Muscle layer of duodenum (tissue), 2 donors: ENCODE measurements at regions not wholly inside any gene's neighbourhood (a gene's known extent, or its start where the extent isn't known, plus 50 kb on each side); places are given as distances from the start of the nearest gene placed in this dataset.
"Not testable (repeated sequence)": the region's sequence is repeated elsewhere in the genome, so short reads cannot be mapped to it uniquely, and the experiment has no call there.

Source experiments
- H3K27ac ChIP-seq: one replicate; pipeline ENCODE4 v1.7.0; 2013; ENCODE audit warnings: mild to moderate bottlenecking, low read length
- H3K27me3 ChIP-seq: one replicate; pipeline ENCODE4 v1.7.0; 2013; ENCODE audit warnings: low read depth, mild to moderate bottlenecking, control low read depth, low read length
- H3K36me3 ChIP-seq, 2 donors: one replicate each; pipeline ENCODE4 v1.7.0; 2013; ENCODE audit warnings: low read length in 2 of 2, control low read depth in 1 of 2, mild to moderate bottlenecking in 1 of 2; ENCODE audit not compliant: insufficient read depth in 2 of 2, control insufficient read depth in 1 of 2
- H3K4me1 ChIP-seq, 2 donors: one replicate each; pipeline ENCODE4 v1.7.0; 2013; ENCODE audit warnings: low read length in 2 of 2, mild to moderate bottlenecking in 2 of 2, control low read depth in 1 of 2, moderate library complexity in 1 of 2; ENCODE audit not compliant: insufficient read depth in 2 of 2, control insufficient read depth in 1 of 2
- H3K4me3 ChIP-seq, 2 donors: one replicate each; pipeline ENCODE4 v1.7.0; 2013; ENCODE audit warnings: low read length in 2 of 2, low read depth in 1 of 2, mild to moderate bottlenecking in 1 of 2
- H3K9me3 ChIP-seq, 2 donors: one replicate each; pipeline ENCODE4 v1.7.0; 2013; ENCODE audit warnings: low read length in 2 of 2, control low read depth in 1 of 2, mild to moderate bottlenecking in 1 of 2; ENCODE audit not compliant: control insufficient read depth in 1 of 2
- donor health status: healthy.

DNA sequence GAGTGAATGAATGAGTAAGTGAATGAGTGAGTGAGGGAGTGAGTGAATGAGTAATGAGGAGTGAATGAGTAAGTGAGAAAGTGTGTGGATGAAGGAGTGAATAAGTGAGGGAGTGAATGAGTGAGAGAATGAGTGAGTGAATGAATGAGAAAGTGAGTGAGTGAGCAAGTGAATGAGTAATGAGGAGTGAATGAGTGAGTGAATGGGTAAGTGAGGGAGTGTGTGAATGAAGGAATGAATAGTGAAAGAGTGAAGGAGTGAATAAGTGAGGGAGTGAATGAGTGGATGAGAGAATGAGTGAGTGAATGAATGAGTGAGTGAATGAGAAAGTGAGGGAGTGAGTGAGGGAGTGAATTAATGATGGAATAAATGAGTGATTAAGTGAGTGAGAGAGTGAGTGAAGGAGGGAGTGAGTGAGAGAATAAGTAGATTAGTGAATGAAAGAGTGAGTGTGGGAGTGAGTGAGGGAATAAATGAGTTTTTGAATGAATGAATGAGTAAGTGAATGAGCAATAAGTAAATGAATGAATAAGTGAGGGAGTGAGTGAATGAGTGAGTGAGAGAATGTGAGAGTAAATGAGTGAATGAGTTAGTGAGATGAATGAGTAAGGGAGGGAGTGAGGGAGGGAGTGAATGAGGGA is 364.5 kb downstream of the ADGRD1 start:
- Histone ChIP-seq H3K4me1 (no peaks in the 10 kb centered on the region), H3K27ac (no peak overlapping the region), H3K36me3 (no peaks in the 10 kb centered on the region), H3K4me3 (no peak overlapping the region), H3K9me3 (no peaks in the 10 kb centered on the region), H3K27me3 (no peaks in the 10 kb centered on the region)

DNA sequence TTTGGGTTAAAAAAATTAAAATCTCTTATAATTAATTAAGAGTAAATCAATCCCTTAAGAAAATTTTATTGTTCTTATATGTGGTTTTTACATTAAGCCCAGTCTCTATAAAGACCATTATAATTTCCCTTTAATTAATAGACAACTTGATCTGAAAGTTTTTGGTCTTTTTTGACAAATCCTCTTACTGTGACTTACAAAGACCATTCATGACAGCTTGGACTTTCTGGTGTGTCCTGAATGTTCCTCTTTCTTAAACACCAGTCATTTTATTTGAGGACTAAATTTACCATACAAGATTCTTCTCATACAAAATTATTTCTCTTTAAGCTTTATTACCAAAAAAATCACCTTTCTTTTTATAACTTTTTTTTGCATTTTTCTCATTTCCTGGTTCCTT is 368.3 kb downstream of the ADGRD1 start:
- H3K27ac ChIP-seq = no peak overlapping the region
- H3K9me3 ChIP-seq = no peaks in the 10 kb centered on the region
- H3K4me3 ChIP-seq = no peak overlapping the region
- H3K27me3 ChIP-seq = no peaks in the 10 kb centered on the region
- no peaks in the 10 kb centered on the region for H3K4me1 ChIP-seq
- no peaks in the 10 kb centered on the region for H3K36me3 ChIP-seq

DNA sequence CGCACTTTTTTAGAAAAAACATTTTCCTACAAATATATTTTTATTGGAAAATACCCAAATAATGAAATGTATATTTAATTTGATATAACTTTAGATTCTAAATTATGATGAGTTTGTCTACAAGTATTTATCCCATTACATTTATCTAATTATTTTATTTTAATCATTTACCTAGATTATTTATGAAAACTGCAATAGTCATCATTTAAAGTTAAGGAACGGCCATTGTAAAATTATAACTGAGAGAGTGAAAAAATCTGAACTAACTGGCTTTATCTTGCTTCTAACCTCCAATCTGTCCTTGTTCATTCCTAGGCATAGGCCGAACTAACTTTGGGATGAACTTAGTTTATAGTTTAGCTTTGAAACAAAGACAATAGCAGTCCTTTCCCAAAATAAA is 368.8 kb downstream of the ADGRD1 start:
- not testable (repeated sequence) for H3K27me3 ChIP-seq, H3K4me3 ChIP-seq, H3K36me3 ChIP-seq, H3K9me3 ChIP-seq, H3K4me1 ChIP-seq, H3K27ac ChIP-seq

DNA sequence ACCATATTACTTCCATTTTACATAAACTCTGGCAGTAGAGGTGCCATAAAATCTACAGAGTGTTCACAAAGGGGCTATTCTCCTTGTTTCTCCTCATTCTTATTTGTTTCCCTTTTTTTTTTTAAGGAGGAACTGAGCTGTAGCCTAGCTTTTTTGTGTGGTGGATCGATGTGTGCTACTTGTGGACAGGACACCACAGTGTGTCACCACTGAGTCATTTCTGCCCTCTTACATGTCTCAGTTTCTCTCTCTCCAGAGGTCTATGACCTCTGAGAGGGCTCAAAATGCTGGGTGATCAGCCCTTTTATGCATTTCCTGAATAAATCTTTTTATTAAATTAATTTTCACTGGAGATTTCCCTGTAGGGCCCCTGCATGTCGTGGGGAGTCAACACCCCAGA is 370.2 kb downstream of the ADGRD1 start:
- H3K4me3 ChIP-seq = no peak overlapping the region
- H3K27me3 ChIP-seq = no peaks in the 10 kb centered on the region
- no peaks in the 10 kb centered on the region for H3K4me1 ChIP-seq
- H3K27ac ChIP-seq = no peak overlapping the region
- no peaks in the 10 kb centered on the region for H3K36me3 ChIP-seq
- H3K9me3 ChIP-seq = no peaks in the 10 kb centered on the region

DNA sequence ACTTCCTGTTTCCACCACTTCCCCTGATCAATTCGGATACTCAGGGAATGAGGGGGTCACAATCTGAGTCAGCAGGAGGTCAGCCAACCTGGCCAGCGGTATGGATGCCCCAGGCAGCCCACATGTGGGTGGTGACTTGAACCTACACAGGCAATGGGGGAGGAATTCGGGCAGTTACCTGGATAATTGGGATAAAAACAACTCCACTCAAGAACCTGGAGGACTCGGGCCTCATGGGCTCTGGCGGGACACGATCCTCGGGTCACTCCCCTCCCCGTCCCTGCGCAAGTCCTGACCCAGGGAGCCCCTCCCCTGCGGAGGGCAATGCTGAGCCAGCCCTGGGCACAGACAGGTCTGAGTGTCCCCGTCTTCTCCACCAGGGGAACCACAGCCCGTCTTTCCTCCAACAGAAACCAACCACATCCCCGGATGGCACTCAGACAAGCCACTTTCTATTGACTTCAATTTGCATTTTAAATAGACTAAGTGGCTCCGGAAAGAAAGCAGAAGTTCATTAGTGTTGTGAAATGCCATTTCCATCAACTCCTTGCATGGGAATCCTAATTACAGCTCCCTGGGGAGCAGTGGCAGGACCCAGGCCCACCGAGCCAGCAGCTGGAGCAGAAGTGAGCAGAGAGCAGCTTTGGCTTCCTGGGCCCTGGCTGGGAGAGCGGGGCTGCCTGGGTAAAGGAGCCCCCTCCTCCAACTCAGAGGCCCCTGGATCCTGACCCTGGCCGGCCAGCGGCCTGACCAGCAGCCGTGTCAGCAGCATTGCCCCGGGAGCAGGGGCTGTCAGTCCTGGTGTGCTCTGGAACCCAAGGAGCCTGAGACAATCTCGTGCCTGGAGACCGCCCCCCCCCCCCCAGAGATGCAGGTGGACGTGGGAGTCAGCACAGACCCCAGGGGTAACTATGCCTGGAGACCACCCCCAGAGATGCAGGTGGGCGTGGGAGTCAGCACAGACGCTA is 374.1 kb downstream of the ADGRD1 start:
- no peak overlapping the region for H3K4me3 ChIP-seq
- no peaks in the 10 kb centered on the region for H3K4me1 ChIP-seq
- H3K27me3 ChIP-seq = no peaks in the 10 kb centered on the region
- H3K27ac ChIP-seq = no peak overlapping the region
- no peaks in the 10 kb centered on the region for H3K9me3 ChIP-seq
- H3K36me3 ChIP-seq = no peaks in the 10 kb centered on the region

DNA sequence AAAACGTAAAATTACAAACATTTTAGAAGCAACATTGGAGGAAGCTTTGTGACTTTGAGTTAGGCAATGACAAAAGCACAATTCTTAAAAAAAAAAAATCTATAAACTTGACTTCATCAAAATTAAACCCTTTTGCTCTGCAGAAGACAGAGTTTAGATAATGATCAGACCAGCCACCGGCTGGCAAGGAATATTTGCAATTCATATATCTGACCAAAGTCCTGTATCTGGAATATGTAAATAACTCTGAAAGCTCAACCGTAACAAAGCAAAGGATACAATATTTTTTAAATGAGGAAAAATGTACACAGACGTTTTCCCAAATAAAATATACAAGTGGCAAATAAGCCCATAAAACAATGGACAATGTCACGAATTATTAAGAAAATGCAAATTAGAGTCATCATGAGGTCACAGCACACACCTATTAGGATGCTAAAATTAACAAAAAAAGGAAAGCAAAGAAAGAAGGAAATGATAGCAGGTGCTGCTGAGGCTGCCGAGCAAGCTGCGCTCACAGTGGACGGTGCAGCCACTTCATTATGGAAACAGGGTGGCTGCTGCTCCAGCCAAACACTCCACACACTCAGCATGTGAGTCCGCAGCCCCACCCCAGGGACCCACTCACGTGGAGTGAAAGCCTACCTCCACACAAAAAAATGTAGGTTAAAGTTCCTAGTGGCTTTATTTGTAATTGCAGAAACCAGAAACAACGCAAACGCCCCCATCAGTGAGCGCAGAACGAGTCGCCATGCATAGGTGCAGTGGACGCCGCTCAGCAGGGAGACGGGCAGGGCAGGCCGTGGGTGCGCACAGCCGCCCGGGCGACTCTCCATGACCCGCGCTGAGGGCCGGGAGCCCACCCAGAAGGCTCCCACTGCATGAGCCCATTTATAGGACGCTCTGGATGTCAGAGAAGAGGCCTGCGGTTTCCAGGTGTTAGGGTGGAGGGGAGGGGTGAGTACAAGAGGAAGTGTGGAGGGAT is 375.4 kb downstream of the ADGRD1 start:
- not testable (repeated sequence) for H3K27ac ChIP-seq, H3K9me3 ChIP-seq, H3K27me3 ChIP-seq, H3K36me3 ChIP-seq, H3K4me1 ChIP-seq, H3K4me3 ChIP-seq

DNA sequence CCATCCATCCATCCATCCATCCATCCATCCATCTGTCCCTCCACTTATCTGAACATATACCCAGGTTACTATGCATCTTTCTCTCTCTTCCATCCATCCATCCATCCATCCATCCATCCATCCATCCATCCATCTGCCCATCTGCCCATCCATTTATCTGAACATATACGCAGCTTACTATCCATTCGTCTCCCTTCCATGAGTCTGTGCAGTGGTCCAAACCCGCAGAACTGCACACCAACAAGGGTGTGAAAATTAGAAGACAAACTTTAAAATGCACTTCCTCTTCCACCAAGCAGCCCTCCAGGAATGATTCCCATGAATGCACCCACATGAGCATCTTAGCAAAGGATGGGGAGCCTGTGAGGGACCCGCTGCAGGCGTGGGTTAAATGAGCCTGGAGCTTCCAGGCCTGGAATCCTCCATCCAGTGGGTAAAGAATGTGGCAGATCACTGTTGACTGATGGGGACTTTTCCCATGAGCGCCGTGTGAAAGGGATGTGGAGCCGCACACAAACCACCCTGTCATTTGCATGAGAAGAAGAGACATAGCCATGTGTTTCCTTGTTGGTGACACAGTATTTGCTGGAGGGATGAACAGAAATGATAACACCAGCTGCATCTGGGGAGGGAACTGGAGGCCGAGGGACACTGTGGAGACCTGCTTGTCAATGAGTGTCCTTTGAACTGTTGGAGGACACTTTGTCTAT is 376.6 kb downstream of the ADGRD1 start:
- Histone ChIP-seq H3K9me3 (no peaks in the 10 kb centered on the region), H3K4me3 (no peak overlapping the region), H3K4me1 (no peaks in the 10 kb centered on the region), H3K36me3 (no peaks in the 10 kb centered on the region), H3K27me3 (no peaks in the 10 kb centered on the region), H3K27ac (no peak overlapping the region)

DNA sequence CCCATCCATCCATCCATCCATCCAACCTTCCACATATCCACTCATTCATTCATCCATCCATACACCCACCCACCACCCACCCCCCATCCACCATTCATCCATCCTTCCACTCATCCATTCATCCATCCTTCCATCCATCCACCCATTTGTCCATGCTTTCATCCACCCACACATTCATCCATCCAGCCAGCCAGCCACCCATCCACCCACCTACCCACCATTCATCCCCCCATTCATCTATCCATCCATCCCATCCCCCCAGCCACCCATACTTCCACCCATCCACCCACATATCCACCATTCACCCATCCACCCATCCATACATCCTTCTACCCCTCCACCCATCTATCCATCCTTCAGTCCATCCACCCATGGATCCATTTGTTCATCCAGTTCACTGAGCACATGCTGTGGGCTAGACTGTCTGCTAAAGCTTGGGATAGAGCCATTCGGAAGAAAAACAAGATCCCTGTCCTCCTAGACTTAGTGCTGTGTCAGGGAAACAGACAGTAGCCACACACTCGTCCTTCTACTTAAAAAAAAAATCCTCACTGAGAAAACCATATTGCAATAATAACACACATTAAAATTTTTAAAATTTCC is 377.5 kb downstream of the ADGRD1 start:
- Histone ChIP-seq H3K27me3 (no peaks in the 10 kb centered on the region), H3K4me3 (no peak overlapping the region), H3K4me1 (no peaks in the 10 kb centered on the region), H3K9me3 (no peaks in the 10 kb centered on the region), H3K36me3 (no peaks in the 10 kb centered on the region), H3K27ac (no peak overlapping the region)

DNA sequence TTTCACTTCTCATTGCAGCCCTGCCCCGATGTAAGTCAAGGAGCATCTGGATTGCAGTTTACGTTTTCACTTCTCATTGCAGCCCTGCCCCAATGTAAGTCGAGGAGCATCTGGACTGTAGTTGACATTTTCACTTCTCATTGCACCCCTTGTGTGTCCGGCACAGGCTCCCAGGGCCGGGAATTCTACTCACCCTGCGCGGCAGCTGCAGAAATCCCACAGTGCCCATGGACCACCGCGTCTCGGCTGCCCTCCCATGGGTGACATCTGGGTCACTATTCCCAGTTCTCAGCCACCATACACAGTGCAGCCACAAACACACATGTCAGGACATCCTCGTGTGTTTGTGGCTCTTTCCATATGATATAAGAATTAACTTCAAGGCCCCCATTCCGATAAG is 378.5 kb downstream of the ADGRD1 start:
- Histone ChIP-seq H3K4me3 (no peak overlapping the region), H3K4me1 (no peaks in the 10 kb centered on the region), H3K27me3 (no peaks in the 10 kb centered on the region), H3K36me3 (no peaks in the 10 kb centered on the region), H3K9me3 (no peaks in the 10 kb centered on the region), H3K27ac (no peak overlapping the region)

DNA sequence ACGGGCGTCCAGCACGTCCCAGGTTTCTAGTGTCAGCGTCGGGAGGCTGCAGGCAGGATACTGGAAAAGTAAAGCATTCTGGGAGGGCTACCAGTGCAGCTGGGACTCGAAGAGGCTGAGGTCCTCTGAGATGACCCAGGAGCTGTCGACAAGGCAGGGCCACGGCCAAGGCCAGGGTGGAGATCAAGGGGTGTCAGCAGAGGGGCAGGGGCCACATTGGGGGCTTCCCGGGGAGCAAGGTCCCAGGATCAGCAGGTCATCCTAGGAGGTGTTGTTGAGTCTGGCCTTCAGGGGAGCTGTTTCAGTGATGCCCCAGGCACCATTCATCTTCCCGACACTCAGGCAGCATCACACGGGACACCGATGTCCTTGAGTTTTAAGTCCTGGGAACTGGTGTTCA is 377.8 kb upstream of the SFSWAP start:
- H3K27ac ChIP-seq = no peak overlapping the region
- no peaks in the 10 kb centered on the region for H3K36me3 ChIP-seq
- no peaks in the 10 kb centered on the region for H3K27me3 ChIP-seq
- H3K9me3 ChIP-seq = no peaks in the 10 kb centered on the region
- no peak overlapping the region for H3K4me3 ChIP-seq
- no peaks in the 10 kb centered on the region for H3K4me1 ChIP-seq
